ENCODE measurements at regions not wholly inside any gene's neighbourhood (a gene's known extent, or its start where the extent isn't known, plus 50 kb on each side); places are given as distances from the start of the nearest gene placed in this dataset.

- DNase-seq, result no peak
Observed at GRCh38 chr9:95756101-95756500, 119.4 kb upstream of the ERCC6L2 start.

- DNase-seq, result no peak
Observed at GRCh38 chr9:95755421-95755730, 120.1 kb upstream of the ERCC6L2 start.

GRCh38 chr9:95754533-95755420, 120.7 kb upstream of the ERCC6L2 start:
- no peak for DNase-seq

GRCh38 chr9:95753762-95754465, 121.6 kb upstream of the ERCC6L2 start:
- no peak for DNase-seq

GRCh38 chr9:95752129-95752731, 123.3 kb upstream of the ERCC6L2 start:
- DNase-seq, result no peak

- no peak for DNase-seq
Observed at GRCh38 chr9:95751520-95751790, 124.0 kb upstream of the ERCC6L2 start.

GRCh38 chr9:95750725-95751519, 124.6 kb upstream of the ERCC6L2 start:
- DNase-seq, result no peak

GRCh38 chr9:95749493-95749892, 126.0 kb upstream of the ERCC6L2 start:
- no peak for DNase-seq

- no peak for DNase-seq
Observed at GRCh38 chr9:95746408-95747180, 128.9 kb upstream of the ERCC6L2 start.

GRCh38 chr9:95742821-95743220, 132.7 kb upstream of the ERCC6L2 start:
- no peak for DNase-seq

- no peak for DNase-seq
Observed at GRCh38 chr9:95741631-95742030, 133.9 kb upstream of the ERCC6L2 start.

- no peak for DNase-seq
Observed at GRCh38 chr9:95740217-95741004, 135.1 kb upstream of the ERCC6L2 start.

GRCh38 chr9:95738438-95738837, 137.1 kb upstream of the ERCC6L2 start:
- no peak for DNase-seq

GRCh38 chr9:95736891-95737522, 138.5 kb upstream of the ERCC6L2 start:
- DNase-seq, result no peak

GRCh38 chr9:95736370-95736769, 139.1 kb upstream of the ERCC6L2 start:
- DNase-seq, result no peak

- DNase-seq, result no peak
Observed at GRCh38 chr9:95735701-95736100, 139.8 kb upstream of the ERCC6L2 start.

- no peak for DNase-seq
Observed at GRCh38 chr9:95733741-95734666, 141.5 kb upstream of the ERCC6L2 start.

GRCh38 chr9:95732802-95733688, 142.4 kb upstream of the ERCC6L2 start:
- no peak for DNase-seq

- peak; percentile 12 for DNase-seq
Observed at GRCh38 chr9:95731876-95732275, 143.6 kb upstream of the ERCC6L2 start.

Measured in activated CD8-positive, alpha-beta memory T cell treated with anti-CD3 and anti-CD28 coated beads, Interleukin-2, amount 50 U/mL, for 48 hours (primary cell).